Hematopoietic multipotent progenitor cell (in vitro differentiated cells): ENCODE measurements at regions not wholly inside any gene's neighbourhood (a gene's known extent, or its start where the extent isn't known, plus 50 kb on each side); places are given as distances from the start of the nearest gene placed in this dataset. TPM values are rescaled to one million over a fixed set of nuclear protein-coding genes. Genes with fewer than 3 reads are reported as not detected.

Source experiments
- small RNA-seq: library from RNA; depleted of rRNA; stranded (forward); fragments of <200 nt; gene quantifications from one replicate; pipeline ENCODE3, GENCODE V24; 2012

Small RNAs in the stretch of these regions (small RNA-seq; reads per million reads assigned to genes)
- not detected for gene MIR548AE1
